ENCODE measurements at regions not wholly inside any gene's neighbourhood (a gene's known extent, or its start where the extent isn't known, plus 50 kb on each side); places are given as distances from the start of the nearest gene placed in this dataset.

DNA sequence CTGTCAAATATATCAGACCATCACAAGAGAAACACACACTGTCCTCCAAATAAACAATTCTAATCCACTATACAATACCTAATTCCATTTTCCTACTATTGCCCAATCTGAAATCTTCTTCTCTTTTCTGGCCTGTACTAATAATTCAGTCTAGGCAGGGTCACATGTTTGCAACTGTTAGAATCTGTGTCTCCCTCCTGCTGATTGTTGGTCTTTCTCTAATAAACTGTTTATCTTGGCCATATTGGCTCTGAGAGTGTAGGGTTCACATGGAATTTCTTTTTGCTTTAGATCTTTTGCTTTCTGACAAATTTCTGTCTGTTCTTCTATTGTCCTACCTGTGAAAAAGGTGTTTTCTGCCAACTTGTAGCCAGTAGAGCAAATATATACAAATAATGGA is 319.9 kb upstream of the ADAMTS5 start:
- DNase-seq (ENCODE audit: low read depth, low spot score), result no peak
- Histone ChIP-seq H3K36me3 (ENCODE audit: control insufficient read depth in 2 of 2, extremely low read depth in 1 of 2, insufficient read depth in 2 of 2, low read length in 2 of 2) (no peaks in the 10 kb centered on the region), H3K4me3 (ENCODE audit: control insufficient read depth in 2 of 3, extremely low read depth in 1 of 3, insufficient read depth in 2 of 3, low read depth in 1 of 3, low read length in 3 of 3) (no peak overlapping the region), H2AFZ (ENCODE audit: control insufficient read depth, low read length) (no peak overlapping the region), H3K4me2 (ENCODE audit: control insufficient read depth, extremely low read depth, insufficient read depth, low read depth, low read length) (no peak overlapping the region), H4K20me1 (ENCODE audit: control insufficient read depth, extremely low read depth, insufficient read depth, low read length) (no peaks in the 10 kb centered on the region), H3K9ac (ENCODE audit: control insufficient read depth, extremely low read depth, insufficient read depth, low read length) (no peak overlapping the region), H3K27ac (ENCODE audit: control insufficient read depth, insufficient read depth, low read length) (no peak overlapping the region), H3K79me2 (ENCODE audit: control insufficient read depth, insufficient read depth, low read length) (no peaks in the 10 kb centered on the region), H3K9me3 (ENCODE audit: control insufficient read depth, low read depth, low read length) (no peaks in the 10 kb centered on the region), H3K9me1 (ENCODE audit: control insufficient read depth, extremely low read depth, insufficient read depth, low read length) (no peaks in the 10 kb centered on the region), H3K27me3 (ENCODE audit: control insufficient read depth, extremely low read depth, insufficient read depth, low read length) (no peaks in the 10 kb centered on the region), H3K4me1 (ENCODE audit: control insufficient read depth, extremely low read depth, insufficient read depth, low read length) (no peaks in the 10 kb centered on the region)
- no peak for FAIRE-seq
- TF ChIP-seq EZH2 (IDR thresholded peaks at IDR 0.05; ENCODE audit: low read length), result no peak
- TF ChIP-seq, protein P1, sequence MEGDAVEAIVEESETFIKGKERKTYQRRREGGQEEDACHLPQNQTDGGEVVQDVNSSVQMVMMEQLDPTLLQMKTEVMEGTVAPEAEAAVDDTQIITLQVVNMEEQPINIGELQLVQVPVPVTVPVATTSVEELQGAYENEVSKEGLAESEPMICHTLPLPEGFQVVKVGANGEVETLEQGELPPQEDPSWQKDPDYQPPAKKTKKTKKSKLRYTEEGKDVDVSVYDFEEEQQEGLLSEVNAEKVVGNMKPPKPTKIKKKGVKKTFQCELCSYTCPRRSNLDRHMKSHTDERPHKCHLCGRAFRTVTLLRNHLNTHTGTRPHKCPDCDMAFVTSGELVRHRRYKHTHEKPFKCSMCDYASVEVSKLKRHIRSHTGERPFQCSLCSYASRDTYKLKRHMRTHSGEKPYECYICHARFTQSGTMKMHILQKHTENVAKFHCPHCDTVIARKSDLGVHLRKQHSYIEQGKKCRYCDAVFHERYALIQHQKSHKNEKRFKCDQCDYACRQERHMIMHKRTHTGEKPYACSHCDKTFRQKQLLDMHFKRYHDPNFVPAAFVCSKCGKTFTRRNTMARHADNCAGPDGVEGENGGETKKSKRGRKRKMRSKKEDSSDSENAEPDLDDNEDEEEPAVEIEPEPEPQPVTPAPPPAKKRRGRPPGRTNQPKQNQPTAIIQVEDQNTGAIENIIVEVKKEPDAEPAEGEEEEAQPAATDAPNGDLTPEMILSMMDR (optimal IDR thresholded peaks at IDR 0.05 in 1 of 3, IDR thresholded peaks at IDR 0.05 in 1 of 3, conservative IDR thresholded peaks at IDR 0.05 in 1 of 3; ENCODE audit: extremely low read depth in 1 of 3, insufficient read depth in 2 of 3, low read length in 3 of 3), result no peak
- dilution Hi-C loops (cut with MboI; ENCODE audit: extremely low pct_ligation_motif_present, low sequenced_read_pairs), result no loop called here

DNA sequence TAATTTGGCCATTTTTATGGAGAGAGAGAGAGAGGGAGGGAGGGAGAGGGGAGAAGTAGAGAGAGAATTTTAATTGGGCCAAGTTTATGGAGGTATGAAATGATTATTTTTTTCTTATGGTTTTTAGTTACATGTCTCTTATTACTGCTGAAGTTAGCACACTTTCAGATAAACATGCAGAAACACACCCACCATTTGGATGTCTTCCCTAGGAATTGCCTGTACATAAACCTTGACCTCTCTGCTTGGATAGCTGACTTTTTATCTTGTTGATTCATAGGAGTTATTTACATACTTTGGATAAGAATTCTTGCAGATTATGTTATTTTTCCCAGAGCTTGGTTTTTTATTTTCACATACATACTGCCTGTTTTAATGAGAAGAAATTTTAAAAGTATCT is 310.2 kb upstream of the ADAMTS5 start:
- H3K27me3 ChIP-seq (ENCODE audit: control insufficient read depth, extremely low read depth, insufficient read depth, low read length), result no peaks in the 10 kb centered on the region
- no peak overlapping the region for H3K4me3 ChIP-seq (ENCODE audit: control insufficient read depth in 2 of 3, extremely low read depth in 1 of 3, insufficient read depth in 2 of 3, low read depth in 1 of 3, low read length in 3 of 3)
- FAIRE-seq (no peak), DNase-seq (ENCODE audit: low read depth, low spot score) (no peak)
- H2AFZ ChIP-seq (ENCODE audit: control insufficient read depth, low read length), result no peak overlapping the region
- H3K9me3 ChIP-seq (ENCODE audit: control insufficient read depth, low read depth, low read length), result no peaks in the 10 kb centered on the region
- H3K9ac ChIP-seq (ENCODE audit: control insufficient read depth, extremely low read depth, insufficient read depth, low read length), result no peak overlapping the region
- dilution Hi-C loops (cut with MboI; ENCODE audit: extremely low pct_ligation_motif_present, low sequenced_read_pairs), result no loop called here
- peaks cover 7% of the 10 kb centered on the region for H3K4me1 ChIP-seq (ENCODE audit: control insufficient read depth, extremely low read depth, insufficient read depth, low read length)
- no peaks in the 10 kb centered on the region for H3K36me3 ChIP-seq (ENCODE audit: control insufficient read depth in 2 of 2, extremely low read depth in 1 of 2, insufficient read depth in 2 of 2, low read length in 2 of 2)
- H3K79me2 ChIP-seq (ENCODE audit: control insufficient read depth, insufficient read depth, low read length), result no peaks in the 10 kb centered on the region
- H3K9me1 ChIP-seq (ENCODE audit: control insufficient read depth, extremely low read depth, insufficient read depth, low read length), result no peaks in the 10 kb centered on the region
- H4K20me1 ChIP-seq (ENCODE audit: control insufficient read depth, extremely low read depth, insufficient read depth, low read length), result no peaks in the 10 kb centered on the region
- H3K27ac ChIP-seq (ENCODE audit: control insufficient read depth, insufficient read depth, low read length), result no peak overlapping the region
- no peak for TF ChIP-seq EZH2 (IDR thresholded peaks at IDR 0.05; ENCODE audit: low read length)
- TF ChIP-seq, protein P1 (optimal IDR thresholded peaks at IDR 0.05 in 1 of 3, IDR thresholded peaks at IDR 0.05 in 1 of 3, conservative IDR thresholded peaks at IDR 0.05 in 1 of 3; ENCODE audit: extremely low read depth in 1 of 3, insufficient read depth in 2 of 3, low read length in 3 of 3), result no peak
- no peak overlapping the region for H3K4me2 ChIP-seq (ENCODE audit: control insufficient read depth, extremely low read depth, insufficient read depth, low read depth, low read length)
